ENCODE measurements at regions not wholly inside any gene's neighbourhood (a gene's known extent, or its start where the extent isn't known, plus 50 kb on each side); places are given as distances from the start of the nearest gene placed in this dataset.
"Not testable (repeated sequence)": the region's sequence is repeated elsewhere in the genome, so short reads cannot be mapped to it uniquely, and the experiment has no call there.

DNA sequence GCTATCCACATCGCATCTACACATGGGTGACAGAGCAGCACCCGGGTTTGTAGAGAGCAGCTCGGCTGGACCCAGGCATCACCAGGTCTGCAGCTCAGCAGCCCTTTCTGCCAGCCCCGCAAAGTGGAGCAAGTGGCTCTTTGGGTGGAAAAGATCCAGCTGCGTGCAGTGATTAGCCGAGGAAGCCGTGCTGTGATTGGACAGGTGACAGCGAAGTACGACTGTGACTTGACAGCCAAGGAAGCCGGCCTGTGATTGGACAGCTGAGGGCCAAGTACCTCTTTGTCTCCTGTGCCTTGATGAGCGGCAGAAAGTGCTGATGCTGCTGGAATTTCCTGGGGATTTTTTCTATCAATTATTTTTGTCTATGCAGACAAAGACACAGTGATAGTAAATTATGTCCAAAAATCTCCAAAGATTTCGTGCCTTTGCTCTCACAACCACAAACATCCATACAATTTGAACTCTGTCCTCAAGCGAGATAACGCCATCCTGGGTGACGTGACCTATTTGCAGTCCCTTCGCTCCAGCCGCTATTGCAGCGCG, 62.3 kb upstream of the GPR31 start:
- DNase-seq (ENCODE audit: low spot score) = no peak
- Histone ChIP-seq H3K36me3 (no peaks in the 10 kb centered on the region), H3K4me1 (no peaks in the 10 kb centered on the region), H3K27me3 (no peaks in the 10 kb centered on the region), H3K27ac (no peak overlapping the region), H3K9me3 (no peaks in the 10 kb centered on the region), H3K4me3 (no peak overlapping the region)
- TF ChIP-seq, protein P1, sequence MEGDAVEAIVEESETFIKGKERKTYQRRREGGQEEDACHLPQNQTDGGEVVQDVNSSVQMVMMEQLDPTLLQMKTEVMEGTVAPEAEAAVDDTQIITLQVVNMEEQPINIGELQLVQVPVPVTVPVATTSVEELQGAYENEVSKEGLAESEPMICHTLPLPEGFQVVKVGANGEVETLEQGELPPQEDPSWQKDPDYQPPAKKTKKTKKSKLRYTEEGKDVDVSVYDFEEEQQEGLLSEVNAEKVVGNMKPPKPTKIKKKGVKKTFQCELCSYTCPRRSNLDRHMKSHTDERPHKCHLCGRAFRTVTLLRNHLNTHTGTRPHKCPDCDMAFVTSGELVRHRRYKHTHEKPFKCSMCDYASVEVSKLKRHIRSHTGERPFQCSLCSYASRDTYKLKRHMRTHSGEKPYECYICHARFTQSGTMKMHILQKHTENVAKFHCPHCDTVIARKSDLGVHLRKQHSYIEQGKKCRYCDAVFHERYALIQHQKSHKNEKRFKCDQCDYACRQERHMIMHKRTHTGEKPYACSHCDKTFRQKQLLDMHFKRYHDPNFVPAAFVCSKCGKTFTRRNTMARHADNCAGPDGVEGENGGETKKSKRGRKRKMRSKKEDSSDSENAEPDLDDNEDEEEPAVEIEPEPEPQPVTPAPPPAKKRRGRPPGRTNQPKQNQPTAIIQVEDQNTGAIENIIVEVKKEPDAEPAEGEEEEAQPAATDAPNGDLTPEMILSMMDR (IDR thresholded peaks at IDR 0.05) = no peak

DNA sequence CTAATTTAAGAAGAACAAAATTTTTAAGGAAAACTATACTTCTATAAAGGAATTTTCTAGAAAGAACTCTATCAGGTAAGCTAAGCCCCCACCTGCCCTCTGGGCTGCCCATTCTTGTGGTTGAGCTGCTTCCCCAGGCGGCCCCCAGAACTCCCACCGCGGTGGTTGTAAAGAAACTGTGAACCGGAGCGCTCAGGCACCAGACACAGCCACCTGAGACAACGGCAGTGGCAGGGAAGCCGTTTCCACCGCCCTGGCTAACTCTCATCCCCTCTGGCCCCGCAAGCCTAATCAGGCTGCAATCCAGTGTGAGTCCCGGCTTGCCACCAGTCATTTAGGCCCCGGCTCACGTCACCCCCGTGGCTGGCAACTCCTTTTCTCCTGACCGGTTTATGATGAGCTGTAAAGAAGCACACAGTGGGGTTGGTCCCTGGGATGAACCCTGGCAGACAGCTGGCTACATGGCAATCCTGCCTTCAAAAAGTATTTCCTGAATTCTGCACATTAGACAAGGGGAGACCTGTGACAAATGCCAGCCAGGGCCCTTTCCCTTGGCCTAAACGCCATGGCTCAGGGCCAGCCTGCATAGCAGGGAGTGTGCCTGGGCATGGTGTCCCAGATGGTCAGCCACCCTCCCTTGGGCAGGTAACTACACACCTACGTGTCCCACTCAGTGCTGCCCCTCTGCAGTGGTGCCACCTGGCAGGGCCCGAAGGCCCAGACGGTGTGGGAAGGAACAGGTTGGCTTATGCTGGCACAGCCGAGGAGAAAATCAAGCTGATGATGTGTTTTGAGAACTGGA, 63.8 kb upstream of the GPR31 start:
- TF ChIP-seq, protein P1 (IDR thresholded peaks at IDR 0.05) = no peak
- Histone ChIP-seq H3K36me3 (no peaks in the 10 kb centered on the region), H3K9me3 (no peaks in the 10 kb centered on the region)

DNA sequence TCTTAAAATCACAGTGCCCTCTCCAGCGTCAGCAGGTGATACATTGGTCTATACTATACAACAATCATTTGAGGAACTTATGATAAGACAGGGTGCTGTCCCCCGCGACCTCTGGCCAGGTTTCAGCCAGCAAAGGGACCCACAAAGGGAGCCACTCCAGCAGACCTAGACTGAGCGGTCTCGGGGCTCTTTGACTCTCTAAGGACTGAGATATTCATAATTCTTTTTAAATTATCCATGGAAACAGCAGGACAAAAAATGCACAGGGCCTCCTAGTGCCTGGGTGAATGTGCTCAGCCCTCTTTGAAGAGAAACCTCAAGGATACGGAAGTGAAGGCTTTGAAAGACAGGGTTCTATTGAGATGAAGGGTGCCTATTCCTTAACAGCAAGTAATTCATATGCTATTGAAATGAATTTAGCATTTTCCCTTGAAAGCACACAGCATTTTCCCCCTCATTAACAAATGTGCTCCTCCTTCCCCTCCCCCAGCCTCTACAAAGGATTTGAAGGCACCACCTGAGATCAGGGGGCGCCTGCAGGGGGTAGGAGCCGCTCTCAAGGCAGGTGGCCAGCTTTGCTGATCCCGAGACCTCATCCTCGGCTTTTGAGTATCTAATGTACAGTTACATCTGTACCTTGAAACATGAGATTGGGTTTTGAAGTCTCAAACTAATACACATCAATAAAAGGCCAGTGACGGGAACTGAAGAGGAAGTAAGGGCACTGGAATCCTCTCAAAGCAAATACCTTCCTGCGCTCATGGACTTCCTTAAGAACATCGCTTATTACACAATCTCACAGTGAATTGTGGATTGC, 65.3 kb upstream of the UNC93A start:
- not testable (repeated sequence) for H3K27me3 ChIP-seq; H3K4me1 ChIP-seq; H3K27ac ChIP-seq; DNase-seq (ENCODE audit: low spot score); H3K36me3 ChIP-seq; H3K4me3 ChIP-seq; H3K9me3 ChIP-seq

More for the DNA sequence above, 63.8 kb upstream of the GPR31 start:
- Histone ChIP-seq H3K27me3 (no peaks in the 10 kb centered on the region), H3K4me1 (no peaks in the 10 kb centered on the region), H3K27ac (no peak overlapping the region), H3K4me3 (no peak overlapping the region)
- no peak for DNase-seq (ENCODE audit: low spot score)

DNA sequence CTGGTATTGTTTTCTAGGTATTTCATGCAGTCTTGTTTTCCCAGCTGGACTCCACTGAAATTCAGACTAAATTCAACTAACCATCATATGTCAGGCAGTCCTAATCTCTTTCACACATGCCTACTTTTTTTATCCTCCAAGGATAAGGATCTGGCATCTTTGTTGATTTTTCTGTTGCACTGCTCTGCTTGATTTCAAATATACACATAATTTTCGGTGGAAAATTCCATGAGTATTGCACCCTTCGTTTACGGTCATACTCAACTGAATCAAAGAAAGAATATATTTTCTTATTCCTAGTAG, 64.8 kb upstream of the UNC93A start:
- H3K36me3 ChIP-seq = no peaks in the 10 kb centered on the region

DNA sequence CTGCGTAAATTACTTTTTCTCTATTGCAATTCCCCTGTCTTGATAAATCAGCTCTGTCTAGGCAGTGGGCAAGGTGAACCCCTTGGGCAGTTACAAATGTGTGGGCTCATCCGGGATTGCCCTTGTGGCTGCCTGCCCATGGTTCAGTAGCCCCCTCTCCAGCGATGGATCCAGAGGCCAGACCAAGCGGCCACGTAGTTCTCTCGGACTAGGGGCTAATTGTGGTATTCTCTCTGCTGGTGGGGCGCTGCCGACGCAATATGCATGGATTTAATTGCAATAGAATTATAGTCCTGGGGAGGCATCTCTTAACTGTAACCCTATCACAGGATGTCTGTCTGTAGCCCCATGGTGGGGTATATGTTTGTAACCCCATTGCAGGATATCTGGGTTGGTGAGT, 64.3 kb upstream of the UNC93A start:
- H3K36me3 ChIP-seq = no peaks in the 10 kb centered on the region
- TF ChIP-seq, protein P1 (IDR thresholded peaks at IDR 0.05) = no peak
- no peak overlapping the region for H3K27ac ChIP-seq
- no peaks in the 10 kb centered on the region for H3K9me3 ChIP-seq
- H3K4me3 ChIP-seq = no peak overlapping the region
- no peaks in the 10 kb centered on the region for H3K4me1 ChIP-seq
- DNase-seq (ENCODE audit: low spot score) = no peak
- H3K27me3 ChIP-seq = no peaks in the 10 kb centered on the region

More for the DNA sequence above, 64.8 kb upstream of the UNC93A start:
- Histone ChIP-seq H3K4me3 (no peak overlapping the region), H3K9me3 (no peaks in the 10 kb centered on the region), H3K27me3 (no peaks in the 10 kb centered on the region), H3K4me1 (no peaks in the 10 kb centered on the region), H3K27ac (no peak overlapping the region)
- DNase-seq (ENCODE audit: low spot score) = no peak
- TF ChIP-seq, protein P1 (IDR thresholded peaks at IDR 0.05) = no peak

DNA sequence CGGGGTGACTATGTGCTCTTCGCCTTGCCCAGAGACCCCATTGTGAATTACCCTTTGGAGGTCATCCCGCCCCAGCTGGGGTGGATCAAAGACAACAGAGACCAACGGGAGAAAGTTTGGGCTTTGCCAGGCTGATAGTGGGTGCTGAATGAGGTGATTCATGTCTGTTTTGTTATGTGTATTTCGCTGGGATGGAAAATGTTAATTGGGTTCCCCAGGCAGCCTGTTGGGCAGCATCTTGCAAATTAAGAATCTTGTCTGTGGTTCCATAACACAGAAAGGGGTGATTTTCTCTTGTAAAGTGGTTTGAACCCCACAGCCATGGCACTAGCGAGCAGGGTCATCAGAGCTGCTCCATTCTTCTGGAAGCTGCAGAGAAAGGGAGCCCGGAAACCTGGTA, 63.1 kb upstream of the UNC93A start:
- H3K36me3 ChIP-seq = no peaks in the 10 kb centered on the region
- no peak overlapping the region for H3K27ac ChIP-seq
- no peak for DNase-seq (ENCODE audit: low spot score)
- no peaks in the 10 kb centered on the region for H3K9me3 ChIP-seq
- TF ChIP-seq, protein P1 (IDR thresholded peaks at IDR 0.05) = no peak
- H3K4me3 ChIP-seq = no peak overlapping the region
- no peaks in the 10 kb centered on the region for H3K4me1 ChIP-seq
- no peaks in the 10 kb centered on the region for H3K27me3 ChIP-seq

Measured in right atrium auricular region (tissue), 2 donors.